ENCODE measurements at regions not wholly inside any gene's neighbourhood (a gene's known extent, or its start where the extent isn't known, plus 50 kb on each side); places are given as distances from the start of the nearest gene placed in this dataset.

DNA sequence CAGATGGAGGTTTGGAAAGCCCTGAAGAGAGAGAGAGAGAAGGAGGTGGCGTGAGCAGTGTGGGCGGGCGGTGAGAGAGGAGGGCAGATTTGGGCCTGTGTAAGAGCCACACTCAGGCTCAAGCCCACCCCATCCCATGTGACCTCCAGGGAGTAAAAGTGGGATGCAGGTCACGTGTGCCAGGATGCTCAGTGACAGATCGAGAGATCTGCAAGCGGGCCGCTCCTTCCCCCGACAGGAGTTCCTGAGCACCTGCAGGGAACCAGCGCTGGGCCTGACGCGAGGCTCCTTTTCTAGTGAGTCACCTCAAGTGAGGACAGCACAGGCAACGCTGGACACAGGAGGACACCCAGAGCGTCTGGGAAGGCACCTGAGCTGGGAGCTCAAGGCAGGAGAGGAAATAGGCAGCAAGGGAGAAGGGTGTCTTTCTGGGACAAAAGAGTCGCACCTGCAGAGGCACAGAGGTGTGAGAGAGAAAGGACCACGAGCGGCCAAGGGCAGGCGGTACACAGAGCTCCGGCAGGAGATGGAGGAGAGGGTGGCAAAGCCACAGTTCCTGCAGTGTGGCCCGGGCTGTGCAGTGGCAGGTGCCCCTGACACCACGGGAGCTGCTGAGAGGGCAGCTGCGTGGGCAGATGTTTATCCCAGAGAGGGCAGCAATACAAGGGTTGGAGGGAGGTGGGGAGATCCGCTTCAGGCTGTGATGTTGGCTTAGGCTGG is 1294.8 kb downstream of the TBC1D22A start:
- Histone ChIP-seq H3K23ac (ENCODE audit: low read depth, low read length, poor library complexity) (no peak overlapping the region), H3K4me3 (ENCODE audit: low read length in 2 of 2) (no peak overlapping the region), H3K4ac (ENCODE audit: low read length) (no peak overlapping the region), H3K14ac (ENCODE audit: low read length) (peak overlapping the region; percentile 59), H3K27me3 (ENCODE audit: control insufficient read depth in 3 of 3, insufficient read depth in 3 of 3, low read depth in 1 of 3, low read length in 3 of 3) (no peaks in the 10 kb centered on the region), H2AK5ac (ENCODE audit: low read depth, low read length) (peak overlapping the region; percentile 27), H3K4me1 (ENCODE audit: control insufficient read depth in 2 of 2, insufficient read depth in 1 of 2, low read depth in 1 of 2, low read length in 2 of 2) (peaks cover 0 to 2% of the 10 kb centered on the region in 2 donors), H3K9ac (ENCODE audit: low read depth, low read length, poor library complexity) (no peak overlapping the region), H3K9me3 (replicated peaks in 1 of 2; ENCODE audit: control insufficient read depth in 2 of 2, insufficient read depth in 1 of 2, low read depth in 1 of 2, low read length in 2 of 2) (peaks cover 0 to under 1% of the 10 kb centered on the region in 2 donors), H4K91ac (ENCODE audit: low read depth, low read length, poor library complexity) (no peak overlapping the region), H2AFZ (ENCODE audit: low read length) (no peak overlapping the region), H4K8ac (ENCODE audit: low read depth, low read length) (no peak overlapping the region), H3K18ac (ENCODE audit: low read length) (no peak overlapping the region), H2BK120ac (ENCODE audit: low read depth, low read length) (no peak overlapping the region), H2BK5ac (ENCODE audit: low read length) (no peak overlapping the region), H3K36me3 (replicated peaks in 1 of 2; ENCODE audit: control insufficient read depth in 2 of 2, insufficient read depth in 2 of 2, low read length in 2 of 2) (peaks cover 0 to under 1% of the 10 kb centered on the region in 2 donors), H2BK15ac (ENCODE audit: low read length) (no peak overlapping the region), H3K27ac (replicated peaks; ENCODE audit: low read length) (no peak overlapping the region), H3K79me1 (ENCODE audit: low read depth, low read length) (no peaks in the 10 kb centered on the region), H3K4me2 (ENCODE audit: insufficient read depth, low read length, poor library complexity, severe bottlenecking) (no peak overlapping the region), H2BK12ac (ENCODE audit: low read length) (no peak overlapping the region)
- DNase-seq (ENCODE audit: low spot score): no peak
- WGBS, 2 donors (ENCODE audit: extremely low coverage in 2 of 2, insufficient read length in 2 of 2, insufficient replicate concordance in 1 of 2): no CpG with 5 or more reads among the region's 22 CpGs

DNA sequence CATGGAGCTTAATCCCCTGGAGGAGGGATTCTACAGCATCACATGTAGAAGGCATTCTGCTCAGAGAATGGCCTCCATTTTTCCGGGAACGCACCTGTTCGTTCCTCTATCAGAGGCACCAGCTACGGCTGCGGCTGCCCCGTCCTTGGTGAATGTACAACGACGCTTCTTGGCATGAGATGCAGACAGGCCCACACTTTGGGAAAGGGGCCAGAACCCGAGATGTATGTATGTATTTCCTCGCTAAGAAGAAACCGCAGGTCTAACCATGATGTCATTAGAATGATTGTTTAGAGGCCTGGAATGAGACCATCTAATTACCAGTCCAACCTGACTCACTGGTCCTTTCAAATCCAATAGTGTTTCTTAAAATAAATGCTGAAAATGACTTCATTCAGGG is 1293.4 kb downstream of the TBC1D22A start:
- Histone ChIP-seq H2BK5ac (ENCODE audit: low read length) (no peak overlapping the region), H3K4me3 (ENCODE audit: low read length in 2 of 2) (peak overlapping the region in 1 of 2 donors; percentile 42), H3K27me3 (ENCODE audit: control insufficient read depth in 3 of 3, insufficient read depth in 3 of 3, low read depth in 1 of 3, low read length in 3 of 3) (no peaks in the 10 kb centered on the region), H3K36me3 (replicated peaks in 1 of 2; ENCODE audit: control insufficient read depth in 2 of 2, insufficient read depth in 2 of 2, low read length in 2 of 2) (no peaks in the 10 kb centered on the region), H3K9ac (ENCODE audit: low read depth, low read length, poor library complexity) (no peak overlapping the region), H3K14ac (ENCODE audit: low read length) (no peak overlapping the region), H4K8ac (ENCODE audit: low read depth, low read length) (no peak overlapping the region), H3K18ac (ENCODE audit: low read length) (peak overlapping the region; percentile 35), H2BK12ac (ENCODE audit: low read length) (no peak overlapping the region), H3K27ac (replicated peaks; ENCODE audit: low read length) (no peak overlapping the region), H3K79me1 (ENCODE audit: low read depth, low read length) (no peaks in the 10 kb centered on the region), H3K4me1 (ENCODE audit: control insufficient read depth in 2 of 2, insufficient read depth in 1 of 2, low read depth in 1 of 2, low read length in 2 of 2) (peaks cover 0 to 2% of the 10 kb centered on the region in 2 donors), H2BK120ac (ENCODE audit: low read depth, low read length) (no peak overlapping the region), H3K4ac (ENCODE audit: low read length) (no peak overlapping the region), H3K23ac (ENCODE audit: low read depth, low read length, poor library complexity) (no peak overlapping the region), H4K91ac (ENCODE audit: low read depth, low read length, poor library complexity) (no peak overlapping the region), H2AK5ac (ENCODE audit: low read depth, low read length) (no peak overlapping the region), H2BK15ac (ENCODE audit: low read length) (no peak overlapping the region), H2AFZ (ENCODE audit: low read length) (no peak overlapping the region), H3K4me2 (ENCODE audit: insufficient read depth, low read length, poor library complexity, severe bottlenecking) (no peak overlapping the region), H3K9me3 (replicated peaks in 1 of 2; ENCODE audit: control insufficient read depth in 2 of 2, insufficient read depth in 1 of 2, low read depth in 1 of 2, low read length in 2 of 2) (no peaks in the 10 kb centered on the region)
- no CpG with 5 or more reads among the region's 11 CpGs for WGBS, 2 donors (ENCODE audit: extremely low coverage in 2 of 2, insufficient read length in 2 of 2, insufficient replicate concordance in 1 of 2)
- no peak for DNase-seq (ENCODE audit: low spot score)

DNA sequence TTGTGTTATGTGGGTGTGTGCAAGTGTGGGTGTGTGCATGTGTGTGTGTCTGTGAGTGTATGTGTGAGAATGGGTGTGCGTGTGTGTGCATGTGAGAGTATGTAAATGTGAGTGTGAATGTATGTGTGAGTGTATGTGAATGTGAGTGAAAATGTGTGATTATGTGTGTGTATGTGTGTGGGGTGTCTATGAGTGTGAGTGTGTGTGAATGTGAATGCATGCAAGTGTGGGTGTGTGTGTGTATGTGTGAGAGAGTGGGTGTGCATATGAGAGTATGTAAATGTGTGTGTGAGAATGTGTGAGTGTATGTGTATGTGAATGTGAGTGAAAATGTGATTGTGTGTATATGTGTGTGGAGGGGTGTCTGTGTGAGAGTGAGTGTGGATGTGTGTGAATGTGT is 1292.7 kb downstream of the TBC1D22A start:
- no peak overlapping the region for H2BK120ac ChIP-seq (ENCODE audit: low read depth, low read length)
- no peak overlapping the region for H2AK5ac ChIP-seq (ENCODE audit: low read depth, low read length)
- no peak overlapping the region for H3K4ac ChIP-seq (ENCODE audit: low read length)
- H3K23ac ChIP-seq (ENCODE audit: low read depth, low read length, poor library complexity): no peak overlapping the region
- H3K4me2 ChIP-seq (ENCODE audit: insufficient read depth, low read length, poor library complexity, severe bottlenecking): no peak overlapping the region
- no peak overlapping the region for H2AFZ ChIP-seq (ENCODE audit: low read length)
- H3K27ac ChIP-seq (replicated peaks; ENCODE audit: low read length): no peak overlapping the region
- H3K4me1 ChIP-seq (ENCODE audit: control insufficient read depth in 2 of 2, insufficient read depth in 1 of 2, low read depth in 1 of 2, low read length in 2 of 2): peaks cover 0 to 2% of the 10 kb centered on the region in 2 donors
- H3K79me1 ChIP-seq (ENCODE audit: low read depth, low read length): no peaks in the 10 kb centered on the region
- 100% methylated on average over 1 of the region's 1 CpG; no CpG with 5 or more reads in 1 of the 2 donors for WGBS, 2 donors (ENCODE audit: extremely low coverage in 2 of 2, insufficient read length in 2 of 2, insufficient replicate concordance in 1 of 2)
- no peak overlapping the region for H3K18ac ChIP-seq (ENCODE audit: low read length)
- H4K8ac ChIP-seq (ENCODE audit: low read depth, low read length): peak overlapping the region; percentile 87
- no peaks in the 10 kb centered on the region for H3K27me3 ChIP-seq (ENCODE audit: control insufficient read depth in 3 of 3, insufficient read depth in 3 of 3, low read depth in 1 of 3, low read length in 3 of 3)
- no peak overlapping the region for H2BK15ac ChIP-seq (ENCODE audit: low read length)
- H3K36me3 ChIP-seq (replicated peaks in 1 of 2; ENCODE audit: control insufficient read depth in 2 of 2, insufficient read depth in 2 of 2, low read length in 2 of 2): no peaks in the 10 kb centered on the region
- H3K9me3 ChIP-seq (replicated peaks in 1 of 2; ENCODE audit: control insufficient read depth in 2 of 2, insufficient read depth in 1 of 2, low read depth in 1 of 2, low read length in 2 of 2): no peaks in the 10 kb centered on the region
- peak overlapping the region; percentile 79 for H3K9ac ChIP-seq (ENCODE audit: low read depth, low read length, poor library complexity)
- no peak for DNase-seq (ENCODE audit: low spot score)
- H3K14ac ChIP-seq (ENCODE audit: low read length): no peak overlapping the region
- H2BK5ac ChIP-seq (ENCODE audit: low read length): no peak overlapping the region
- H4K91ac ChIP-seq (ENCODE audit: low read depth, low read length, poor library complexity): no peak overlapping the region
- peak overlapping the region in 1 of 2 donors; percentile 42 for H3K4me3 ChIP-seq (ENCODE audit: low read length in 2 of 2)
- H2BK12ac ChIP-seq (ENCODE audit: low read length): no peak overlapping the region

DNA sequence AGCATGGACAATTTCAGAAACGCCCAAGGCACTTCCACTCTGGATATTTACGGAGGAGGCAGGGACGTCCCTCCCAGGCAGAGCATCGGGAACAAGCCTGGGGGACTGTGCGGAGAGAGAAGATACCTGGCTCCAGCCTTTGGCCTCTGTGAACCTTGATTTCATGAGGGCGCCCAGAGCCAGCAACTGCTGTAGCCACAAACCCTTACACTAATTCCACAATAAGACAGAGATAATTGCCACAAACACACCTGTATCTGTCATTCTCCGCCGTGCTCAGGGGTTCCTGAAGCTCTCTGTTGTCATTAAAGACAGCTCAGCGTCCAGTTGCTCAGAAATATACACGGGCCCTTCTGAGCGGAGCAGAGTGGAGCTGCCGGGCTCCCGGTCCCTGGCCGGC is 1292.1 kb downstream of the TBC1D22A start:
- no peak overlapping the region for H4K91ac ChIP-seq (ENCODE audit: low read depth, low read length, poor library complexity)
- H3K36me3 ChIP-seq (replicated peaks in 1 of 2; ENCODE audit: control insufficient read depth in 2 of 2, insufficient read depth in 2 of 2, low read length in 2 of 2): no peaks in the 10 kb centered on the region
- H3K4ac ChIP-seq (ENCODE audit: low read length): no peak overlapping the region
- H3K4me2 ChIP-seq (ENCODE audit: insufficient read depth, low read length, poor library complexity, severe bottlenecking): no peak overlapping the region
- H2BK5ac ChIP-seq (ENCODE audit: low read length): no peak overlapping the region
- no peak overlapping the region for H3K9ac ChIP-seq (ENCODE audit: low read depth, low read length, poor library complexity)
- H2AFZ ChIP-seq (ENCODE audit: low read length): no peak overlapping the region
- peaks cover 0 to 2% of the 10 kb centered on the region in 2 donors for H3K4me1 ChIP-seq (ENCODE audit: control insufficient read depth in 2 of 2, insufficient read depth in 1 of 2, low read depth in 1 of 2, low read length in 2 of 2)
- no peaks in the 10 kb centered on the region for H3K9me3 ChIP-seq (replicated peaks in 1 of 2; ENCODE audit: control insufficient read depth in 2 of 2, insufficient read depth in 1 of 2, low read depth in 1 of 2, low read length in 2 of 2)
- no CpG with 5 or more reads among the region's 14 CpGs for WGBS, 2 donors (ENCODE audit: extremely low coverage in 2 of 2, insufficient read length in 2 of 2, insufficient replicate concordance in 1 of 2)
- no peak overlapping the region for H2BK15ac ChIP-seq (ENCODE audit: low read length)
- H3K18ac ChIP-seq (ENCODE audit: low read length): no peak overlapping the region
- no peak overlapping the region for H2BK120ac ChIP-seq (ENCODE audit: low read depth, low read length)
- H4K8ac ChIP-seq (ENCODE audit: low read depth, low read length): no peak overlapping the region
- H3K79me1 ChIP-seq (ENCODE audit: low read depth, low read length): no peaks in the 10 kb centered on the region
- H2AK5ac ChIP-seq (ENCODE audit: low read depth, low read length): no peak overlapping the region
- H3K4me3 ChIP-seq (ENCODE audit: low read length in 2 of 2): no peak overlapping the region
- DNase-seq (ENCODE audit: low spot score): no peak
- no peak overlapping the region for H3K23ac ChIP-seq (ENCODE audit: low read depth, low read length, poor library complexity)
- no peak overlapping the region for H2BK12ac ChIP-seq (ENCODE audit: low read length)
- H3K27ac ChIP-seq (replicated peaks; ENCODE audit: low read length): no peak overlapping the region
- H3K14ac ChIP-seq (ENCODE audit: low read length): no peak overlapping the region
- no peaks in the 10 kb centered on the region for H3K27me3 ChIP-seq (ENCODE audit: control insufficient read depth in 3 of 3, insufficient read depth in 3 of 3, low read depth in 1 of 3, low read length in 3 of 3)
